Liver (tissue), 8 donors: ENCODE measurements at regions not wholly inside any gene's neighbourhood (a gene's known extent, or its start where the extent isn't known, plus 50 kb on each side); places are given as distances from the start of the nearest gene placed in this dataset.

Experiments
- DNase-seq: peaks from one replicate; pipeline ENCODE4 v3.0.0-alpha.2; 2017; ENCODE audit warnings: low spot score
- H3K27ac ChIP-seq, 2 donors: one replicate each; pipeline ENCODE4 v1.7.0; 2013; ENCODE audit warnings: inconsistent platforms in 2 of 2, low read length in 2 of 2, control low read depth in 1 of 2, low read depth in 1 of 2, mild to moderate bottlenecking in 1 of 2
- H3K27me3 ChIP-seq, 4 donors: one replicate each; pipeline versions ENCODE4 v1.6.1 to v1.7.0; 2013; ENCODE audit warnings: low read length in 3 of 4, inconsistent platforms in 1 of 4, mild to moderate bottlenecking in 1 of 4, moderate library complexity in 1 of 4; ENCODE audit not compliant: control insufficient read depth in 4 of 4, insufficient read depth in 4 of 4
- H3K36me3 ChIP-seq, 4 donors: one replicate each; pipeline versions ENCODE4 v1.6.1 to v1.7.0; 2013; ENCODE audit warnings: low read length in 3 of 4, mild to moderate bottlenecking in 3 of 4, low read depth in 1 of 4, moderate library complexity in 1 of 4; ENCODE audit not compliant: control insufficient read depth in 4 of 4, insufficient read depth in 3 of 4
- H3K4me1 ChIP-seq, 4 donors: one replicate each; pipeline versions ENCODE4 v1.6.1 to v1.7.0; 2013; ENCODE audit warnings: low read length in 3 of 4, mild to moderate bottlenecking in 3 of 4, moderate library complexity in 1 of 4; ENCODE audit not compliant: control insufficient read depth in 4 of 4, insufficient read depth in 4 of 4
- H3K4me3 ChIP-seq, 3 donors: one replicate each; pipeline versions ENCODE4 v1.6.1 to v1.7.0; 2013; ENCODE audit warnings: low read length in 3 of 3, control low read depth in 1 of 3, low read depth in 1 of 3, mild to moderate bottlenecking in 1 of 3
- H3K9ac ChIP-seq, 2 donors: one replicate each; pipeline ENCODE4 v1.7.0; 2013; ENCODE audit warnings: low read length in 2 of 2, mild to moderate bottlenecking in 2 of 2, moderate library complexity in 2 of 2, control low read depth in 1 of 2, low read depth in 1 of 2
- H3K9me3 ChIP-seq, 4 donors: one replicate each; pipeline versions ENCODE4 v1.6.1 to v1.7.0; 2013; ENCODE audit warnings: low read length in 3 of 4; ENCODE audit not compliant: control insufficient read depth in 4 of 4
- ATF3 ChIP-seq: IDR thresholded peaks from 2 replicates; pipeline ENCODE4 v1.6.1; 2016; ENCODE audit warnings: antibody characterized with exemption
- CTCF ChIP-seq: fragments of 150-350 bp; IDR thresholded peaks from 2 replicates; pipeline ENCODE4 v1.5.1; 2017; ENCODE audit warnings: improper control_type of control experiment, low read depth, low read length; ENCODE audit not compliant: missing input control
- EGR1 ChIP-seq, 2 donors: IDR thresholded peaks; 2 replicates each; pipeline ENCODE4 v1.6.1; 2016 to 2018; ENCODE audit warnings: antibody characterized with exemption in 2 of 2, low read depth in 2 of 2
- FOXA1 ChIP-seq: IDR thresholded peaks from 2 replicates; pipeline ENCODE4 v1.6.1; 2016; ENCODE audit warnings: antibody characterized with exemption
- FOXA2 ChIP-seq: IDR thresholded peaks from 2 replicates; pipeline ENCODE4 v1.6.1; 2016; ENCODE audit warnings: antibody characterized with exemption
- GABPA ChIP-seq, 2 donors: IDR thresholded peaks in 1 of 2; conservative IDR thresholded peaks in 1 of 2; 2 replicates each; pipeline ENCODE4 v1.6.1; 2016; ENCODE audit warnings: antibody characterized with exemption in 2 of 2, mild to moderate bottlenecking in 1 of 2, moderate library complexity in 1 of 2
- HNF4A ChIP-seq, 2 donors: conservative IDR thresholded peaks; 2 replicates each; pipeline ENCODE4 v1.6.1; 2016; ENCODE audit warnings: antibody characterized with exemption in 2 of 2, mild to moderate bottlenecking in 2 of 2
- HNF4G ChIP-seq: IDR thresholded peaks from 2 replicates; pipeline ENCODE4 v1.6.1; 2016; ENCODE audit warnings: antibody characterized with exemption
- JUND ChIP-seq, 2 donors: IDR thresholded peaks; 2 replicates each; pipeline ENCODE4 v1.6.1; 2016; ENCODE audit warnings: antibody characterized with exemption in 2 of 2
- MAX ChIP-seq: IDR thresholded peaks from 2 replicates; pipeline ENCODE4 v1.6.1; 2016; ENCODE audit warnings: antibody characterized with exemption
- NR2F2 ChIP-seq: IDR thresholded peaks from 2 replicates; pipeline ENCODE4 v1.6.1; 2016; ENCODE audit warnings: antibody characterized with exemption
- RAD21 ChIP-seq, 2 donors: IDR thresholded peaks; 2 replicates each; pipeline ENCODE4 v1.6.1; 2016; ENCODE audit warnings: antibody characterized with exemption in 2 of 2, mild to moderate bottlenecking in 2 of 2
- REST ChIP-seq: IDR thresholded peaks from 2 replicates; pipeline ENCODE4 v1.6.1; 2016; ENCODE audit warnings: antibody characterized with exemption, mild to moderate bottlenecking
- RXRA ChIP-seq, 2 donors: IDR thresholded peaks; 2 replicates each; pipeline ENCODE4 v1.6.1; 2017 to 2018; ENCODE audit warnings: antibody characterized with exemption in 2 of 2, mild to moderate bottlenecking in 1 of 2
- SP1 ChIP-seq: IDR thresholded peaks from 2 replicates; pipeline ENCODE4 v1.6.1; 2018; ENCODE audit warnings: antibody characterized with exemption, mild to moderate bottlenecking
- TAF1 ChIP-seq: conservative IDR thresholded peaks from 2 replicates; pipeline ENCODE4 v1.6.1; 2016; ENCODE audit warnings: antibody characterized with exemption, mild to moderate bottlenecking
- YY1 ChIP-seq: IDR thresholded peaks from 2 replicates; pipeline ENCODE4 v1.6.1; 2016; ENCODE audit warnings: antibody characterized with exemption, mild to moderate bottlenecking
- ZBTB33 ChIP-seq: IDR thresholded peaks from 2 replicates; pipeline ENCODE4 v1.6.1; 2016; ENCODE audit warnings: antibody characterized with exemption
- WGBS: extraction: QIAGEN DNeasy Blood & Tissue Kit; methylation state at CpG from one replicate; pipeline ENCODE4 v1.1.7; 2013; 5-methylcytosine and 5-hydroxymethylcytosine counted together
- donor health status: healthy.
- donor health status: healthy.
- donor health status: healthy.
- donor health status: healthy.
- donor health status: healthy.

GRCh38 chr6:12595161-12595811, 121.3 kb upstream of the PHACTR1 start:
- H3K4me1 ChIP-seq, result peaks cover 0 to 2% (median 0%) of the 10 kb centered on the region in 4 donors
- no peak overlapping the region for H3K27ac ChIP-seq
- no peak for DNase-seq
- no peak overlapping the region for H3K4me3 ChIP-seq
- H3K9ac ChIP-seq, result no peak overlapping the region
- H3K27me3 ChIP-seq, result no peaks in the 10 kb centered on the region
- TF ChIP-seq GABPA (IDR thresholded peaks at IDR 0.05 in 1 of 2, conservative IDR thresholded peaks at IDR 0.05 in 1 of 2), result no peak
- TF ChIP-seq SP1, result no peak
- TF ChIP-seq JUND (IDR thresholded peaks at IDR 0.05), result no peak
- no peak for TF ChIP-seq EGR1 (IDR thresholded peaks at IDR 0.05; ENCODE audit: low read depth in 2 of 2)
- TF ChIP-seq REST, result no peak
- no peak for TF ChIP-seq RAD21 (IDR thresholded peaks at IDR 0.05)
- TF ChIP-seq FOXA2, result no peak
- TF ChIP-seq ATF3, result no peak
- H3K36me3 ChIP-seq, result no peaks in the 10 kb centered on the region
- no peaks in the 10 kb centered on the region for H3K9me3 ChIP-seq
- 78% methylated on average over 9 of the region's 9 CpGs for WGBS

- Histone ChIP-seq H3K4me1 (peaks cover 0 to 2% (median 0%) of the 10 kb centered on the region in 4 donors), H3K9ac (no peak overlapping the region), H3K36me3 (no peaks in the 10 kb centered on the region), H3K27me3 (no peaks in the 10 kb centered on the region), H3K9me3 (no peaks in the 10 kb centered on the region), H3K27ac (no peak overlapping the region), H3K4me3 (no peak overlapping the region)
- WGBS, result 51% methylated on average over 2 of the region's 2 CpGs
- no peak for DNase-seq
- TF ChIP-seq NR2F2 (no peak), RAD21 (IDR thresholded peaks at IDR 0.05) (no peak), RXRA (IDR thresholded peaks at IDR 0.05) (no peak), SP1 (no peak), YY1 (no peak), EGR1 (IDR thresholded peaks at IDR 0.05; ENCODE audit: low read depth in 2 of 2) (no peak), CTCF (no peak), FOXA2 (no peak), GABPA (IDR thresholded peaks at IDR 0.05 in 1 of 2, conservative IDR thresholded peaks at IDR 0.05 in 1 of 2) (no peak), TAF1 (no peak), ATF3 (no peak), FOXA1 (no peak), MAX (no peak), ZBTB33 (no peak), JUND (IDR thresholded peaks at IDR 0.05) (no peak), HNF4A (conservative IDR thresholded peaks at IDR 0.05) (no peak), HNF4G (no peak), REST (no peak)
Observed at GRCh38 chr6:12596731-12597130, 119.8 kb upstream of the PHACTR1 start.
